HG02678 (cell line): ENCODE measurements at regions not wholly inside any gene's neighbourhood (a gene's known extent, or its start where the extent isn't known, plus 50 kb on each side); places are given as distances from the start of the nearest gene placed in this dataset.
"Not testable (repeated sequence)": the region's sequence is repeated elsewhere in the genome, so short reads cannot be mapped to it uniquely, and the experiment has no call there.

ENCODE experiments used
- ATAC-seq: cut with Tn5 transposase; IDR thresholded peaks from one replicate; pipeline ENCODE4 v1.9.1; 2021; ENCODE audit warnings: mild to moderate bottlenecking, moderate library complexity; ENCODE audit not compliant: unreplicated experiment

- ATAC-seq, result no peak
Measured at GRCh38 chr5:167348251-167348926, 943.1 kb upstream of the WWC1 start.

- no peak for ATAC-seq
Measured at GRCh38 chr5:167348980-167349379, 942.5 kb upstream of the WWC1 start.

- no peak for ATAC-seq
Measured at GRCh38 chr5:167351316-167351715, 940.1 kb upstream of the WWC1 start.

- no peak for ATAC-seq
Measured at GRCh38 chr5:167352801-167353200, 938.6 kb upstream of the WWC1 start.

GRCh38 chr5:167355346-167355745 is 936.1 kb upstream of the WWC1 start:
- ATAC-seq, result no peak

GRCh38 chr5:167356374-167356773 is 935.1 kb upstream of the WWC1 start:
- ATAC-seq, result no peak

- no peak for ATAC-seq
Measured at GRCh38 chr5:167358868-167359492, 932.5 kb upstream of the WWC1 start.

GRCh38 chr5:167361795-167362194 is 929.6 kb upstream of the WWC1 start:
- ATAC-seq, result no peak

- ATAC-seq, result no peak
Measured at GRCh38 chr5:167363065-167363464, 928.4 kb upstream of the WWC1 start.

- ATAC-seq, result no peak
Measured at GRCh38 chr5:167375125-167375524, 916.3 kb upstream of the WWC1 start.

GRCh38 chr5:167378894-167379723 is 912.3 kb upstream of the WWC1 start:
- ATAC-seq, result no peak

GRCh38 chr5:167381457-167381856 is 910.0 kb upstream of the WWC1 start:
- no peak for ATAC-seq

GRCh38 chr5:167389537-167389936 is 901.9 kb upstream of the WWC1 start:
- ATAC-seq, result no peak

- not testable (repeated sequence) for ATAC-seq
Measured at GRCh38 chr5:167391286-167391685, 900.2 kb upstream of the WWC1 start.

GRCh38 chr5:167392240-167392639 is 899.2 kb upstream of the WWC1 start:
- ATAC-seq, result no peak

GRCh38 chr5:167393358-167393757 is 898.1 kb upstream of the WWC1 start:
- no peak for ATAC-seq

- no peak for ATAC-seq
Measured at GRCh38 chr5:167402671-167403070, 888.8 kb upstream of the WWC1 start.

- no peak for ATAC-seq
Measured at GRCh38 chr5:167406513-167406912, 884.9 kb upstream of the WWC1 start.

- ATAC-seq, result no peak
Measured at GRCh38 chr5:167412556-167412955, 878.9 kb upstream of the WWC1 start.

GRCh38 chr5:167413506-167413905 is 877.9 kb upstream of the WWC1 start:
- no peak for ATAC-seq

- ATAC-seq, result no peak
Measured at GRCh38 chr5:167414611-167415010, 876.8 kb upstream of the WWC1 start.
